Kidney capillary endothelial cell (primary cell): ENCODE measurements at regions not wholly inside any gene's neighbourhood (a gene's known extent, or its start where the extent isn't known, plus 50 kb on each side); places are given as distances from the start of the nearest gene placed in this dataset.
"Not testable (repeated sequence)": the region's sequence is repeated elsewhere in the genome, so short reads cannot be mapped to it uniquely, and the experiment has no call there.

Experiments used
- DNase-seq: peaks from one replicate; pipeline ENCODE4 v3.0.0-alpha.2; 2018; ENCODE audit warnings: low spot score

- DNase-seq: no peak
Measured at GRCh38 chr16:65355706-65356105, 233.8 kb upstream of the CDH11 start.

- DNase-seq: no peak
Measured at GRCh38 chr16:65353183-65353582, 231.3 kb upstream of the CDH11 start.

GRCh38 chr16:65349626-65350025 is 227.8 kb upstream of the CDH11 start:
- no peak for DNase-seq

- no peak for DNase-seq
Measured at GRCh38 chr16:65343556-65343955, 221.7 kb upstream of the CDH11 start.

- no peak for DNase-seq
Measured at GRCh38 chr16:65342231-65342866, 220.5 kb upstream of the CDH11 start.

- DNase-seq: no peak
Measured at GRCh38 chr16:65339062-65339461, 217.2 kb upstream of the CDH11 start.

- no peak for DNase-seq
Measured at GRCh38 chr16:65336160-65336559, 214.3 kb upstream of the CDH11 start.

- no peak for DNase-seq
Measured at GRCh38 chr16:65334081-65334480, 212.2 kb upstream of the CDH11 start.

- no peak for DNase-seq
Measured at GRCh38 chr16:65333283-65333682, 211.4 kb upstream of the CDH11 start.

GRCh38 chr16:65327346-65327745 is 205.5 kb upstream of the CDH11 start:
- no peak for DNase-seq

- no peak for DNase-seq
Measured at GRCh38 chr16:65323655-65324237, 201.9 kb upstream of the CDH11 start.

- DNase-seq: no peak
Measured at GRCh38 chr16:65319621-65320231, 197.9 kb upstream of the CDH11 start.

- no peak for DNase-seq
Measured at GRCh38 chr16:65318590-65319257, 196.9 kb upstream of the CDH11 start.

GRCh38 chr16:65318138-65318537 is 196.3 kb upstream of the CDH11 start:
- no peak for DNase-seq

GRCh38 chr16:65316808-65317207 is 194.9 kb upstream of the CDH11 start:
- no peak for DNase-seq

- DNase-seq: no peak
Measured at GRCh38 chr16:65315081-65315780, 193.4 kb upstream of the CDH11 start.

GRCh38 chr16:65314627-65315008 is 192.8 kb upstream of the CDH11 start:
- no peak for DNase-seq

- DNase-seq: no peak
Measured at GRCh38 chr16:65313936-65314626, 192.2 kb upstream of the CDH11 start.

- no peak for DNase-seq
Measured at GRCh38 chr16:65312795-65313194, 190.9 kb upstream of the CDH11 start.

GRCh38 chr16:65312071-65312470 is 190.2 kb upstream of the CDH11 start:
- DNase-seq: no peak

- DNase-seq: not testable (repeated sequence)
Measured at GRCh38 chr16:65310491-65310890, 188.6 kb upstream of the CDH11 start.

- DNase-seq: no peak
Measured at GRCh38 chr16:65309354-65309753, 187.5 kb upstream of the CDH11 start.
